ENCODE measurements at regions not wholly inside any gene's neighbourhood (a gene's known extent, or its start where the extent isn't known, plus 50 kb on each side); places are given as distances from the start of the nearest gene placed in this dataset.

DNA sequence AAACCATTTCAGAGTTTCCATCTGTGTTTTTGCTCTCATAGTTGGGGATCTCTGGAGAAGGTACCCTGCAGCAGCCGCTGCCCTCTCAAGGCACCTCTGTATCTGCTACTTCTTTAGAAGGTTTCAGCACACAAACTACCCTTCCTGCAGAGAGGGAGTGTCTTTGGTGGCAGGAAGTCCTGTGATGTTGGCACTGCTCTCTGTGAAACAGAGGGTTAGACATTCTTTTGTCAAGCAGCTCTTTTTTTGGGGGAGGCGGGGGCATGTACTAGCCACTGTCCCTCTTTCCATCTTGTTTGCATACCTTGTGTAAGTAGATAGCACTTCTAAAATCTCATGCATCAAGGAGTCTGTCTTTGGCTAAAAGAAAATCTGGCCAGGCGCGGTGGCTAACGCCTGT lies 352.6 kb downstream of the BMP4 start:
- Mint-ChIP-seq H3K4me3 (no peak overlapping the region), H3K27me3 (ENCODE audit: low read depth, poor library complexity) (no peaks in the 10 kb centered on the region), H3K4me1 (peaks cover 12% of the 10 kb centered on the region), H3K27ac (no peak overlapping the region), H3K36me3 (ENCODE audit: low read depth) (no peaks in the 10 kb centered on the region), H3K9me3 (no peaks in the 10 kb centered on the region)
- TF ChIP-seq, protein P1, sequence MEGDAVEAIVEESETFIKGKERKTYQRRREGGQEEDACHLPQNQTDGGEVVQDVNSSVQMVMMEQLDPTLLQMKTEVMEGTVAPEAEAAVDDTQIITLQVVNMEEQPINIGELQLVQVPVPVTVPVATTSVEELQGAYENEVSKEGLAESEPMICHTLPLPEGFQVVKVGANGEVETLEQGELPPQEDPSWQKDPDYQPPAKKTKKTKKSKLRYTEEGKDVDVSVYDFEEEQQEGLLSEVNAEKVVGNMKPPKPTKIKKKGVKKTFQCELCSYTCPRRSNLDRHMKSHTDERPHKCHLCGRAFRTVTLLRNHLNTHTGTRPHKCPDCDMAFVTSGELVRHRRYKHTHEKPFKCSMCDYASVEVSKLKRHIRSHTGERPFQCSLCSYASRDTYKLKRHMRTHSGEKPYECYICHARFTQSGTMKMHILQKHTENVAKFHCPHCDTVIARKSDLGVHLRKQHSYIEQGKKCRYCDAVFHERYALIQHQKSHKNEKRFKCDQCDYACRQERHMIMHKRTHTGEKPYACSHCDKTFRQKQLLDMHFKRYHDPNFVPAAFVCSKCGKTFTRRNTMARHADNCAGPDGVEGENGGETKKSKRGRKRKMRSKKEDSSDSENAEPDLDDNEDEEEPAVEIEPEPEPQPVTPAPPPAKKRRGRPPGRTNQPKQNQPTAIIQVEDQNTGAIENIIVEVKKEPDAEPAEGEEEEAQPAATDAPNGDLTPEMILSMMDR (IDR thresholded peaks at IDR 0.05), result no peak
- DNase-seq, result no peak

DNA sequence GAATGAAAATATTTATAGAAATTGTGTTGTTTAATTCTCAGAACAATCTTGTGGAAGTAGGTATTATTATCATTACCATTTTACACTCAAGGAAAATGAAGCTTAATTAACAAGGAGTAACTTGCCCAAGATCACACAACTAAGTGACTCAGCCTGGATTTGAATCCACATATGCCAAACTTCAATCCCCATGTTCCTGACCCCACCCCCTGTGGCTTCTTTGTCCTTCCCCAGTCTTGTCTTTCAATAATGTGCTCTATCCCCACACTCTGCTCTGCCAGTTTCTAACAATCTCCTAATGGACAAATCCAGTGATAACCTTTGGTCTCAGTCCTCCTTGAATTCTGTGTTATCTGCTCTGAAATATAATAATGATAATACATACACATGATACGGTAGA lies 355.2 kb downstream of the BMP4 start:
- TF ChIP-seq, protein P1 (IDR thresholded peaks at IDR 0.05), result no peak
- Mint-ChIP-seq H3K9me3 (no peaks in the 10 kb centered on the region), H3K4me1 (peaks cover 29% of the 10 kb centered on the region), H3K4me3 (no peak overlapping the region), H3K27ac (no peak overlapping the region), H3K27me3 (ENCODE audit: low read depth, poor library complexity) (no peaks in the 10 kb centered on the region), H3K36me3 (ENCODE audit: low read depth) (no peaks in the 10 kb centered on the region)
- no peak for DNase-seq

DNA sequence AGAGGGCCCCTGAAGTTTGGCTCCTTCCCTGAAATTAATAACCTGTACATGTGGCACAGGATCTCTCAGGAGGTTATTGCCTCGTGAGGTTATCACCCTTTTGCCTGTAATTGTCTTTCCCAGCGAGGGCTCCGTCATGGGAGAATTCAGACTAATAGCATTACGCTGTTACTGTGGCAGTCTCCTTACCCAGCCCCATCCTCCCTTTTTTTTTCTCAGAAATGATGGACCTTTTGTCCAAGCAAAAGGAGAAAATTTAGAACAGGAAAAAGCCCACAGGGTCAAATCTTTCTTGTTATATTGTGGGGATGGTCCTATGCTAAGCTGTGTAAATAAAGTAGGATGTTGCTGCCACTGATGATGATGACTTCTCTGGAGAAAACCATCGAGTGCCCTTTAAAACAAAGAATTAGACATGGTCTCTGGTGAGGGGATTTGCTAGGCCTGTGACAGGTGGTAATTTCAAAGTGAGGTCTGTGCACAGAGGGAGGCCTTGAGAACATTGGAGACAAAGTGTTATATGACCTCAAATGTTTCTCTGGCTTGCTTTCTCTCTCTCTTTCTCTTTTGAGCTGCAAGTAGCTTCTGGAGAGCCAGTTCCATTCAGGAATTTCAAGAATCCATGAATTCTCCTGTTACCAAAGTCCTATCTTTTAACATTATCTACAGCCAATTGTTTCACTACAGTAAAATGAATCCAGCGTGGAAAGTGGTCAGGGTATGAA lies 357.2 kb downstream of the BMP4 start:
- peaks cover 30% of the 10 kb centered on the region for H3K4me1 Mint-ChIP-seq
- no peaks in the 10 kb centered on the region for H3K27me3 Mint-ChIP-seq (ENCODE audit: low read depth, poor library complexity)
- peaks cover 11% of the 10 kb centered on the region for H3K9me3 Mint-ChIP-seq
- no peak overlapping the region for H3K4me3 Mint-ChIP-seq
- TF ChIP-seq, protein P1 (IDR thresholded peaks at IDR 0.05), result no peak
- H3K27ac Mint-ChIP-seq, result peak overlapping the region; percentile 95
- no peak for DNase-seq
- H3K36me3 Mint-ChIP-seq (ENCODE audit: low read depth), result no peaks in the 10 kb centered on the region

DNA sequence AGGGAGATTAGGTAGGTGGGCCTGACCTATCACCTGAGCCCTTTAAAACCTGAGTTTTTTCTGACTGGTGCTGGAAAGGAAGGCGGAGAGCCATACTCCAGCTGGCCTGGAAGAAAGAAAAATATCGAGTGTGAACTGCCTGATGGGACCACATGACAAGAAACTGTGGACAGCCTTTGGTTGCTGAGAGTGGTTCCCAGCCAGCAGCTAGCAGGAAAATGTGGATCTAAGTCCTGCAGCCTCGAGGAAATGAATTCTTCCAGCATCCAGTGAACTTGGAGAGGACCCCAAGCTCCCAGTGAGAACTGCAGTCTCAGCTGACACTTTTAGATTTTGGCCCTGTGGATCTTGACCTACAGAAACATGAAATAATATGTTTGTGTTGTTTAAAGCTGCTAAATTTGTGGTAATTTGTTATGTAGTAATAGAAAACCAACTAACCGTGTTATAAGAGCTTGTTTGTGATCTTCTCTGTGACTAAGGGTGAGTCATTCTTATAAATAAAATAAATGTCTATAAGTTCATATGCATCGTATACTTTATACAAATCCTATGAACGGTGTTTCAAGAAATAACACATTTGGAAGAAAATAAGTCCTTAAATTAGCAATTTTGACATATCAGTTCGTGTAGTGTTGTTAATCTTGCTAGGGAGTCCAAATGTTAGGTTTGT lies 359.6 kb downstream of the BMP4 start:
- Mint-ChIP-seq H3K27ac (no peak overlapping the region), H3K4me3 (no peak overlapping the region), H3K36me3 (ENCODE audit: low read depth) (no peaks in the 10 kb centered on the region), H3K4me1 (peaks cover 30% of the 10 kb centered on the region), H3K27me3 (ENCODE audit: low read depth, poor library complexity) (no peaks in the 10 kb centered on the region), H3K9me3 (peaks cover 11% of the 10 kb centered on the region)
- no peak for DNase-seq
- TF ChIP-seq, protein P1 (IDR thresholded peaks at IDR 0.05), result no peak

DNA sequence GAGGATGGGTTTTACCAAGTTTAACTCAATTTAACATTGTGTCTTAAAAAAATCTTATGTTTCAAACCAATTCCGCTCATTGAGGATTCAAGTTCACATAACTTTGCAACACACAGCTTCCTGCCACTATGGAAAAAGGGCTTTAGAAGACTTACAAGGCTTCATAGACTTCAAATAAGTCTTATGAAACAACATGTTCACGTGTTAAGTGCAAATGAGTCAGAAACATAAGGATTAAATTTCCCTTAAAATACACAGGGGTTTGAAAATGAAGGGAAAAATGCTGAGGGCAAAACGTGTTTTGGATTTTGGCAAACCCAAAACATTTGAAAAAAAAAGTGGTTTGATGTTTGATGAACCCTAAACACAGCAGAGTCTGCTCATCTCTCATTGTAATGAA lies 364.8 kb downstream of the BMP4 start:
- Mint-ChIP-seq H3K27me3 (ENCODE audit: low read depth, poor library complexity) (no peaks in the 10 kb centered on the region), H3K4me1 (peaks cover 5% of the 10 kb centered on the region), H3K27ac (no peak overlapping the region), H3K36me3 (ENCODE audit: low read depth) (no peaks in the 10 kb centered on the region), H3K4me3 (no peak overlapping the region), H3K9me3 (peaks cover 11% of the 10 kb centered on the region)
- TF ChIP-seq, protein P1 (IDR thresholded peaks at IDR 0.05), result no peak
- DNase-seq, result no peak

DNA sequence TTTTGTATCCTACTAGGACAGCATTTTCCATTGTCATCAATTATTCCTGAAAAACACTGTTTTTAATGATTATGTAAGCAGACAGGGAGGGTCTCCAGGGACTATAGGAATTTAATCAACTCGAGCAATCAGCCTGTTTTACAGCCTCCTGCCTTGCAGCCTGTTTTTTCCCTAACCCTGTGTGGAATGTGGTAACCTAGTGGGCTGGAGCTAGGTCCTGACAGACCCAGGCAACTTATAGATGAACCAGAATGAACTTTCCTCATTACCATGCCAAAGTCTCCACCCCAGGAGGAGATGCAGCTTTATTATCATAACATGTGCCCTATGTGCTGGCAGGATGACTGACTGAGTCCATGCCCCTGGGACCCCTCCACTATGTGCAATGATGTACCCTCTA lies 375.1 kb downstream of the BMP4 start:
- Mint-ChIP-seq H3K27me3 (ENCODE audit: low read depth, poor library complexity) (no peaks in the 10 kb centered on the region), H3K9me3 (peaks cover 10% of the 10 kb centered on the region), H3K4me3 (no peak overlapping the region), H3K36me3 (ENCODE audit: low read depth) (peaks cover 11% of the 10 kb centered on the region), H3K27ac (peak overlapping the region; percentile 79), H3K4me1 (peaks cover 22% of the 10 kb centered on the region)
- peak; percentile 25 for DNase-seq
- TF ChIP-seq, protein P1 (IDR thresholded peaks at IDR 0.05), result no peak
